IPS-20b (cell line): ENCODE measurements at regions not wholly inside any gene's neighbourhood (a gene's known extent, or its start where the extent isn't known, plus 50 kb on each side); places are given as distances from the start of the nearest gene placed in this dataset.
"Not testable (repeated sequence)": the region's sequence is repeated elsewhere in the genome, so short reads cannot be mapped to it uniquely, and the experiment has no call there.

Experiments
- H3K27ac ChIP-seq: one replicate; pipeline ENCODE4 v1.5.1; 2013; ENCODE audit warnings: low read length
- H3K27me3 ChIP-seq: 2 replicates; pipeline ENCODE4 v1.6.1; 2013; ENCODE audit warnings: mild to moderate bottlenecking, low read length, inconsistent platforms; ENCODE audit not compliant: insufficient read depth
- H3K36me3 ChIP-seq: 2 replicates; pipeline ENCODE4 v1.6.1; 2013; ENCODE audit warnings: low read depth, mild to moderate bottlenecking, inconsistent platforms, low read length, moderate library complexity; ENCODE audit not compliant: insufficient read depth
- H3K4me1 ChIP-seq: 2 replicates; pipeline ENCODE4 v1.6.1; 2013; ENCODE audit warnings: mild to moderate bottlenecking, control low read depth, inconsistent platforms, low read length, moderate library complexity; ENCODE audit not compliant: insufficient read depth
- H3K4me3 ChIP-seq: 2 replicates; pipeline ENCODE4 v1.5.1; 2013; ENCODE audit warnings: mild to moderate bottlenecking, low read length, inconsistent platforms
- H3K9ac ChIP-seq: 2 replicates; pipeline ENCODE4 v1.6.1; 2013; ENCODE audit warnings: low read depth, mild to moderate bottlenecking, inconsistent platforms, low read length, moderate library complexity
- H3K9me3 ChIP-seq: 2 replicates; pipeline ENCODE4 v1.6.1; 2013; ENCODE audit warnings: mild to moderate bottlenecking, low read depth, low read length, inconsistent platforms; ENCODE audit not compliant: insufficient read depth

- Histone ChIP-seq H3K4me1 (no peaks in the 10 kb centered on the region), H3K27me3 (no peaks in the 10 kb centered on the region), H3K27ac (no peak overlapping the region), H3K4me3 (no peak overlapping the region), H3K36me3 (no peaks in the 10 kb centered on the region), H3K9ac (no peak overlapping the region), H3K9me3 (no peaks in the 10 kb centered on the region)
Observed at GRCh38 chr3:106058475-106058874, 189.7 kb upstream of the CBLB start.

DNA sequence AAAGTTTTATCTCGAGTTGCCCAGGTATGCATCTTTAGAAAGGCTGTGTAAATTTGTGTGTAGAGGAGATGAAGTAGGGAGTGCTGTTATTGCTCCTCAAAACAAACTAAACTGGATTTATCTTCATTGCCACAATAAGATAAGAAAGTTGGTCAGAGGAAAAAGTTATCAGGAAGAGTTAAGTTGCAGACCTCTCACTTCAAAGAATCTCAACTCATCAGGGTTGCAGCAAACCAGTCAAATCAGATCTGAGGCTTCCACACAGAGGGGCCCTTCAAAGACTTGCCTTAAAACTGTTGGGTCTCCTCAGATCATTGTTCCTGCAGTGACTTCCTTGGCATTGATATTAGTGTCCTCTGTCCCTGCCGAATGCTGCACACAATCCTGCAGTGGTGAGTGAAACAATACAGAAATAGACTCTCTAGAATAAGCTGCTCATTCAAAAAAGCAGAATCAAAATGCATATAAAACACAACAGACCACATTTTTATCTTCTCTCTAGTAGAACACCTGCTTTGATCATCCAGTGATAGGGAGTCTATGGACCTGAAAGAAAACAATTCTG, 191.2 kb upstream of the CBLB start:
- no peaks in the 10 kb centered on the region; the same call in 1 of the 2 replicates for H3K9me3 ChIP-seq
- H3K9ac ChIP-seq = no peak overlapping the region
- no peaks in the 10 kb centered on the region for H3K4me1 ChIP-seq
- no peaks in the 10 kb centered on the region for H3K27me3 ChIP-seq
- H3K36me3 ChIP-seq = no peaks in the 10 kb centered on the region
- H3K4me3 ChIP-seq = no peak overlapping the region
- no peak overlapping the region for H3K27ac ChIP-seq

- H3K9me3 ChIP-seq = no peaks in the 10 kb centered on the region; the same call in 1 of the 2 replicates
- no peak overlapping the region for H3K9ac ChIP-seq
- H3K36me3 ChIP-seq = no peaks in the 10 kb centered on the region
- no peaks in the 10 kb centered on the region for H3K27me3 ChIP-seq
- no peak overlapping the region for H3K4me3 ChIP-seq
- H3K27ac ChIP-seq = no peak overlapping the region
- no peaks in the 10 kb centered on the region for H3K4me1 ChIP-seq
Observed at GRCh38 chr3:106063909-106064308, 195.1 kb upstream of the CBLB start.

GRCh38 chr3:106065831-106066230, 197.0 kb upstream of the CBLB start:
- H3K9me3 ChIP-seq = no peaks in the 10 kb centered on the region; the same call in 1 of the 2 replicates
- H3K9ac ChIP-seq = no peak overlapping the region
- no peaks in the 10 kb centered on the region for H3K27me3 ChIP-seq
- no peaks in the 10 kb centered on the region for H3K4me1 ChIP-seq
- no peak overlapping the region for H3K27ac ChIP-seq
- H3K4me3 ChIP-seq = no peak overlapping the region
- no peaks in the 10 kb centered on the region for H3K36me3 ChIP-seq

- H3K27me3 ChIP-seq = no peaks in the 10 kb centered on the region
- H3K36me3 ChIP-seq = no peaks in the 10 kb centered on the region
- no peaks in the 10 kb centered on the region; the same call in 1 of the 2 replicates for H3K9me3 ChIP-seq
- H3K4me1 ChIP-seq = no peaks in the 10 kb centered on the region
- no peak overlapping the region for H3K9ac ChIP-seq
- H3K27ac ChIP-seq = no peak overlapping the region
- no peak overlapping the region for H3K4me3 ChIP-seq
Observed at GRCh38 chr3:106067711-106068110, 198.9 kb upstream of the CBLB start.

DNA sequence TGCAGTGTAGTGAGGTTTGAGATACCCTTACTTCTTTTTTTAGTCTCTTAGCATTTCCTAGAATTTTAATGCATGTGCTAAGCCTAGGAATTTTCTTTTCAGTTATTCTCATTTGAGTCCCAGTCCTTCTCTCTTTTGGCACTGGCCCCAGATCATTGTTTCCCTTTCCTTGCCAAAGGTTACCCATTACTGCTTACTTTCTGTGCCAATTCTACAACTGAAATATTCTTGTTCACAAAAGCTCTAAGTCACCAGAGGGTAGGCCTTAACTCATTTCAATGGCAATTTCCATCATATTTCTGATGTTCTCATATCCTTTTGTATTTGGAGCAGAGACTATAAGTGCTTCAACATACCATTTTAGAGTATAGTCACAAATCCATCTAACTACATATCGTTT, 199.6 kb upstream of the CBLB start:
- Histone ChIP-seq H3K27me3 (no peaks in the 10 kb centered on the region), H3K9me3 (no peaks in the 10 kb centered on the region; the same call in 1 of the 2 replicates), H3K27ac (no peak overlapping the region), H3K4me1 (no peaks in the 10 kb centered on the region), H3K4me3 (no peak overlapping the region), H3K36me3 (no peaks in the 10 kb centered on the region), H3K9ac (no peak overlapping the region)

DNA sequence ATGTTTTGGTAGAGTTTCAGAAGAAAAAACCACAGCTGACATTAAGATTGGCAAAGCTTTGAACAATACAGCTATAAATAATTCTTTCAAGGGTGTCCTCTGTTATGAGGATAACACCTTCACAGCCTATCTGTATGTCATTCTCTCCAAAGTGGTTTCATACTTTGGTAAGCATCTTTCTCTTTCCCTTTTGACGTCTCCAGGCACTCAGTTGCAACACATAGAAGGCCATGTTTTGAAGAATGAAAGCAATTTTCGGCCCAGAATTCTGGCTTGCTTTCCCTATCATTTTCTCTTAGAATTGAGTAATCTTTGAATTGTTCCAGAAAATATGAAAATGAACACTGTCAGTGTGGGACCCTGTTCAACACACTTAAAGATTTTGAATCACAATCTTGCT, 200.0 kb upstream of the CBLB start:
- no peaks in the 10 kb centered on the region; the same call in 1 of the 2 replicates for H3K9me3 ChIP-seq
- H3K4me1 ChIP-seq = no peaks in the 10 kb centered on the region
- H3K27me3 ChIP-seq = no peaks in the 10 kb centered on the region
- no peak overlapping the region for H3K4me3 ChIP-seq
- no peaks in the 10 kb centered on the region for H3K36me3 ChIP-seq
- H3K27ac ChIP-seq = no peak overlapping the region
- H3K9ac ChIP-seq = no peak overlapping the region

GRCh38 chr3:106070187-106070586, 201.4 kb upstream of the CBLB start:
- no peak overlapping the region for H3K9ac ChIP-seq
- no peak overlapping the region for H3K27ac ChIP-seq
- no peaks in the 10 kb centered on the region for H3K36me3 ChIP-seq
- no peaks in the 10 kb centered on the region for H3K4me1 ChIP-seq
- H3K9me3 ChIP-seq = no peaks in the 10 kb centered on the region
- no peak overlapping the region for H3K4me3 ChIP-seq
- H3K27me3 ChIP-seq = no peaks in the 10 kb centered on the region

- H3K4me3 ChIP-seq = no peak overlapping the region
- no peak overlapping the region for H3K9ac ChIP-seq
- no peaks in the 10 kb centered on the region for H3K4me1 ChIP-seq
- H3K27ac ChIP-seq = no peak overlapping the region
- H3K9me3 ChIP-seq = no peaks in the 10 kb centered on the region
- H3K27me3 ChIP-seq = no peaks in the 10 kb centered on the region
- H3K36me3 ChIP-seq = no peaks in the 10 kb centered on the region
Observed at GRCh38 chr3:106071306-106071705, 202.5 kb upstream of the CBLB start.

DNA sequence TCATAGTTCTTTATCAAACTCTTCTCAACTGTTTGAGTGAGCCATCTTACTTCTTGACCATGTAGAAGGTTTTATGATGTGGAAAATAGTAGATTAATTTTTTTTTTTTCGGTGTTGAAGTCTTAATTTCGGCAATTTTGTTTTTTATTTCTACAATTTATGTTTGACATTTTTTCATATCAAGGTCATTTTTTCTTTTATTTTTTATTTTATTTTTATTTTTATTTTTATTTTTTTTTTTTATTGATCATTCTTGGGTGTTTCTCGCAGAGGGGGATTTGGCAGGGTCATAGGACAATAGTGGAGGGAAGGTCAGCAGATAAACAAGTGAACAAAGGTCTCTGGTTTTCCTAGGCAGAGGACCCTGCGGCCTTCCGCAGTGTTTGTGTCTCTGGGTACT, 203.8 kb upstream of the CBLB start:
- not testable (repeated sequence) for H3K4me1 ChIP-seq

GRCh38 chr3:106073806-106074205, 205.0 kb upstream of the CBLB start:
- not testable (repeated sequence) for H3K9me3 ChIP-seq, H3K4me3 ChIP-seq, H3K9ac ChIP-seq, H3K27me3 ChIP-seq, H3K27ac ChIP-seq, H3K36me3 ChIP-seq, H3K4me1 ChIP-seq

More for the DNA sequence above, 203.8 kb upstream of the CBLB start:
- not testable (repeated sequence) for H3K9ac ChIP-seq, H3K9me3 ChIP-seq, H3K36me3 ChIP-seq, H3K4me3 ChIP-seq, H3K27me3 ChIP-seq, H3K27ac ChIP-seq

DNA sequence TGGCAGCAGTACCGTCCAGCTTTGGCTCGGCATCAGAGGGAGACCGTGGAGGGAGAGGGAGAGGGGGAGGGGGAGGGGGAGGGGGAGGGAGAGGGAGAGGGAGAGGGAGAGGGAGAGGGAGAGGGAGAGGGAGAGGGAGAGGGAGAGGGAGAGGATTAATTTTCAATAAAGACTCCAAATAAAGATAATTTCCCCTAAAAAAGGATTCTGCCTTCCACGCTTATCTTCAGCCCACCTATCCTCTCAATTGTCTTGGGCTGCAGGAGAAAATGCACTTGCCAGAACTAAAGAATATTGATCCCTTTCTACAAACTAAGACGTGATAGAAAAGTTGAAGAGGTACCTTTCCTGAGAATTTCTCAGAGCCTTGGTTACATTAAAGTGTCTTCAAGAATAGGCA, 206.9 kb upstream of the CBLB start:
- not testable (repeated sequence) for H3K4me1 ChIP-seq, H3K9ac ChIP-seq, H3K27ac ChIP-seq, H3K9me3 ChIP-seq, H3K27me3 ChIP-seq, H3K36me3 ChIP-seq, H3K4me3 ChIP-seq
